ENCODE measurements at regions not wholly inside any gene's neighbourhood (a gene's known extent, or its start where the extent isn't known, plus 50 kb on each side); places are given as distances from the start of the nearest gene placed in this dataset.

DNA sequence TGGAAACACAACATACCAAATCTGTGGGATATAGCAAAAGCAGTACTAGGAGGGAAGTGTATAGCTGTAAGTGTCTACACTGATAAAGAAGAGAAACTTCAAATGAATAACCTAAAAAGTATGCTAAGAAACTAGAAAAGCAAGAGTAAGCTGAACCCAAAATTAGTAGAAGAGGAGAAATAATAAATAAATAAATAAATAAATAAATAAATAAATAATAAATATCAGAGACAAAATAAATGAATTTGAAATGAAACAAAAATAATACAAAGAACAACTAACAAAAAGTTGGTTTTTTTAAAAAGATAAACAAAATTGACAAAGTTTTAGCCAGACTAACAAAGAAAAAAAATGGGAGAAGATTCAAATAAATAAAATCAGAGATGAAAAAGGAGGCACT, 72.7 kb upstream of the TSPAN8 start:
- DNase-seq (ENCODE audit: low spot score): no peak
- Histone ChIP-seq H3K9me3 (no peaks in the 10 kb centered on the region), H3K27ac (no peak overlapping the region), H3K4me3 (no peak overlapping the region), H3K4me1 (ENCODE audit: control insufficient read depth in 1 of 2, low read depth in 2 of 2) (no peaks in the 10 kb centered on the region), H3K27me3 (replicated peaks; ENCODE audit: insufficient read depth) (no peaks in the 10 kb centered on the region), H3K36me3 (no peaks in the 10 kb centered on the region)
- TF ChIP-seq, protein P1, sequence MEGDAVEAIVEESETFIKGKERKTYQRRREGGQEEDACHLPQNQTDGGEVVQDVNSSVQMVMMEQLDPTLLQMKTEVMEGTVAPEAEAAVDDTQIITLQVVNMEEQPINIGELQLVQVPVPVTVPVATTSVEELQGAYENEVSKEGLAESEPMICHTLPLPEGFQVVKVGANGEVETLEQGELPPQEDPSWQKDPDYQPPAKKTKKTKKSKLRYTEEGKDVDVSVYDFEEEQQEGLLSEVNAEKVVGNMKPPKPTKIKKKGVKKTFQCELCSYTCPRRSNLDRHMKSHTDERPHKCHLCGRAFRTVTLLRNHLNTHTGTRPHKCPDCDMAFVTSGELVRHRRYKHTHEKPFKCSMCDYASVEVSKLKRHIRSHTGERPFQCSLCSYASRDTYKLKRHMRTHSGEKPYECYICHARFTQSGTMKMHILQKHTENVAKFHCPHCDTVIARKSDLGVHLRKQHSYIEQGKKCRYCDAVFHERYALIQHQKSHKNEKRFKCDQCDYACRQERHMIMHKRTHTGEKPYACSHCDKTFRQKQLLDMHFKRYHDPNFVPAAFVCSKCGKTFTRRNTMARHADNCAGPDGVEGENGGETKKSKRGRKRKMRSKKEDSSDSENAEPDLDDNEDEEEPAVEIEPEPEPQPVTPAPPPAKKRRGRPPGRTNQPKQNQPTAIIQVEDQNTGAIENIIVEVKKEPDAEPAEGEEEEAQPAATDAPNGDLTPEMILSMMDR (IDR thresholded peaks at IDR 0.05): no peak
- ATAC-seq (ENCODE audit: insufficient number of reproducible peaks, low FRiP score, low read depth): no peak

DNA sequence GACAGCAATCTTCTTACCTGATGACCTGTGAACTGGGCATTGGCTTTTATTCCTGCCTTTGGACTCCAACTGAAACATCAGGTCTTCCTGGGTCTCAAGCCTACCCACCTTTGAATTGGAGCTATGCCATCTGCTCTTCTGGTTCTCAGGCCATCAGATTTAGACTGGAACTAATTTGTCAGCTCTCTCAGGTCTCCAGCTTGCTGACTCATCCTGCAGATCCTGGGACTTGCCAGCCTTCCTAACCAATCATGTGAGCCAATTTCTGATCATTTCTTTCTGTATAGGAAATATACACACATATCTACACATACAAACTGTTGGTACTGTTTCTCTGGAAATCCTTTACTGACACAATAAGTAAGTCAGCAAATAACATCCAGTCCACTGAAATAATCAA, 65.3 kb upstream of the TSPAN8 start:
- H3K27me3 ChIP-seq (replicated peaks; ENCODE audit: insufficient read depth): no peaks in the 10 kb centered on the region
- no peaks in the 10 kb centered on the region for H3K9me3 ChIP-seq
- no peaks in the 10 kb centered on the region for H3K36me3 ChIP-seq
- H3K27ac ChIP-seq: no peak overlapping the region
- H3K4me1 ChIP-seq (ENCODE audit: control insufficient read depth in 1 of 2, low read depth in 2 of 2): no peaks in the 10 kb centered on the region
- no peak overlapping the region for H3K4me3 ChIP-seq
- ATAC-seq (ENCODE audit: insufficient number of reproducible peaks, low FRiP score, low read depth) (no peak), DNase-seq (ENCODE audit: low spot score) (no peak)
- TF ChIP-seq, protein P1 (IDR thresholded peaks at IDR 0.05): no peak

DNA sequence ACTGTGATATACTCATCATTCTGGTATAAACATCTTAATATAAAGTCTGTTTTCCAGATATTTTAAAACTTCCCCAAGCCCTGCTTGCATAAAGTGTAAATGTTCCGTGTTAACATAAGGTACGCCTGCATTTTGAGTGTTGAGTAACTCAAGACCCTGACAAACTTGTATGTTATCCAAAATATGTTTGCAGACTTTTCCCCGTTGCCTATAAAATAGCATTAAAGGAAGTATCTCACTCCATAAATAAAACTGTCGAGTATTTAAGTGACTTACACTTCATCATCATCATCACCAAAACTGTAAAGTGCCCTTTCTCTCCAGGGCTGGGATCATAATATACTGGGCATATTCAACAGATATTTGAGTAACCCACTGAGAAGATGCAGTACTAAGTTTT, 64.6 kb upstream of the TSPAN8 start:
- no peaks in the 10 kb centered on the region for H3K36me3 ChIP-seq

DNA sequence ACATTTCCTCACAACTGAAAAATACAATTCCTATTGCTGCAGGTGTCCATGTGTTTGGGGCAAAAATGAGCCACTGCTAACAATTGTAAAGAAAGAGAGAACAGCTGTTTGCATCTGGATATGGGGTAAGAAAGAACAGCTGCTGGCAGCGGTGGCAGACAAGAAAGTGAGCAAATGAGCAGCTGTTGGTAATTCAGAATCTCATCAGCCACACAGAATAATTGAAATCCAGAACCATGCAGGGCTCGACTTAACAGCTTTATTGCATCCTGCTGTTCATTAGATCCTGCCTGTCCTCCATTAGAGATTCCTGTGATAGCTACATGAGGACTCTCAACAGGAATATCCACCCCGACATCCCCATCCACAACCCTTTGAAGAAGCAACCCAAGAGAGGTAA, 62.5 kb upstream of the TSPAN8 start:
- ATAC-seq (ENCODE audit: insufficient number of reproducible peaks, low FRiP score, low read depth): no peak
- H3K36me3 ChIP-seq: no peaks in the 10 kb centered on the region
- no peaks in the 10 kb centered on the region for H3K27me3 ChIP-seq (replicated peaks; ENCODE audit: insufficient read depth)
- no peak for DNase-seq (ENCODE audit: low spot score)
- no peaks in the 10 kb centered on the region for H3K9me3 ChIP-seq
- peaks cover 0 to 4% of the 10 kb centered on the region in 2 donors for H3K4me1 ChIP-seq (ENCODE audit: control insufficient read depth in 1 of 2, low read depth in 2 of 2)
- no peak overlapping the region for H3K4me3 ChIP-seq
- TF ChIP-seq, protein P1 (IDR thresholded peaks at IDR 0.05): no peak
- H3K27ac ChIP-seq: no peak overlapping the region

More for the DNA sequence above, 64.6 kb upstream of the TSPAN8 start:
- ATAC-seq (ENCODE audit: insufficient number of reproducible peaks, low FRiP score, low read depth) (no peak), DNase-seq (ENCODE audit: low spot score) (no peak)
- Histone ChIP-seq H3K27me3 (replicated peaks; ENCODE audit: insufficient read depth) (no peaks in the 10 kb centered on the region), H3K27ac (no peak overlapping the region), H3K4me3 (no peak overlapping the region), H3K4me1 (ENCODE audit: control insufficient read depth in 1 of 2, low read depth in 2 of 2) (no peaks in the 10 kb centered on the region), H3K9me3 (no peaks in the 10 kb centered on the region)
- TF ChIP-seq, protein P1 (IDR thresholded peaks at IDR 0.05): no peak

DNA sequence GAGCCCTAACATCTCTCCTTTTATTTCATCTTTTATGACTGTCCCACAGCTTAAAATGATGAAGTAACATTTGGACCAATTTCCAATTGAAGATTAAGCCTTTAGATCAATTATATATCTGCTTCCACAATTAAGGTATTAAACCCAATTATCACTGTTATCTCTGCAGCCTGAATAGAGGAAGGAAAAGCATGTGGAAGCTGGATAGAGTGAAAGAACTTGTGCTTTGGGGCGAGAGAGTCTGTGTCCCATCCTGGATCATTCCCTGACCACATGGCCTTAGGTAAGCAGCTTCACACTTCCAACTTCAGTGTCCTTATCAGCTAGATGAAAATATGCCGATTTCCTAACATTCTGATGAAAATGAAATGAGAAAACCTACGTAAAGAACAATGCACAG, 61.4 kb upstream of the TSPAN8 start:
- TF ChIP-seq, protein P1 (IDR thresholded peaks at IDR 0.05): no peak
- Histone ChIP-seq H3K27ac (no peak overlapping the region), H3K9me3 (no peaks in the 10 kb centered on the region), H3K4me1 (ENCODE audit: control insufficient read depth in 1 of 2, low read depth in 2 of 2) (peaks cover 2 to 14% of the 10 kb centered on the region in 2 donors), H3K4me3 (no peak overlapping the region), H3K27me3 (replicated peaks; ENCODE audit: insufficient read depth) (no peaks in the 10 kb centered on the region), H3K36me3 (no peaks in the 10 kb centered on the region)
- DNase-seq (ENCODE audit: low spot score) (no peak), ATAC-seq (ENCODE audit: insufficient number of reproducible peaks, low FRiP score, low read depth) (no peak)
